ENCODE measurements at regions not wholly inside any gene's neighbourhood (a gene's known extent, or its start where the extent isn't known, plus 50 kb on each side); places are given as distances from the start of the nearest gene placed in this dataset.

DNA sequence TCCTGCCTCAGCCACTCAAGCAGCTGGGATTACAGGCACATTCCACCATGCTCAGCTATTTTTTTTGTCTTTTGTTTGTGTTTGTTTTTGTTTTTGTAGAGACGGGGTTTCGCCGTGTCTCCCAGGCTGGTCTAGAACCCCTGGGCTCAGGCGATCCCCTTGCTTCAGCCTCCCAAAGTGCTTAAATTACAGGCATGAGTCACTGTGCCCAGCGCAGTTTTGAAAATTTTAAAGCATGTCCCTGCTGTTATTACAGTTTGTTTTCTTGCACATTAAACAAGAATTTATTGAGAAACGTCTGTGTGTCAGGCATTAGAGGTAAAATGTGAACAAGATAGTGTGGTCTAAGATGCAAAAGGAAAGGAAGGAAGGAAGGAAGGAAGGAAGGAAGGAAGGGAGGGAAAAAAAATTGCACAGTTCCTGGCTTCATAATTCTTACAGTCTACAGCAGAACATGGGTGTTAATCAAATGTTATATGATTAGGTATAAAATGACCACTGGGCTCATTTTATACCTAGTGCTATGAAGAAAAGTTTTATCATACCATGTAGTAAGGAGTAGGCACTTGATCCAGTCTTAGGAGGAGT lies 205.4 kb downstream of the SNX18 start:
- no peak overlapping the region for H3K4me2 ChIP-seq
- CTCF ChIA-PET, result no interaction called here
- intact Hi-C loops (cut with micrococcal nuclease; ENCODE audit: unreplicated experiment), result no loop called here

DNA sequence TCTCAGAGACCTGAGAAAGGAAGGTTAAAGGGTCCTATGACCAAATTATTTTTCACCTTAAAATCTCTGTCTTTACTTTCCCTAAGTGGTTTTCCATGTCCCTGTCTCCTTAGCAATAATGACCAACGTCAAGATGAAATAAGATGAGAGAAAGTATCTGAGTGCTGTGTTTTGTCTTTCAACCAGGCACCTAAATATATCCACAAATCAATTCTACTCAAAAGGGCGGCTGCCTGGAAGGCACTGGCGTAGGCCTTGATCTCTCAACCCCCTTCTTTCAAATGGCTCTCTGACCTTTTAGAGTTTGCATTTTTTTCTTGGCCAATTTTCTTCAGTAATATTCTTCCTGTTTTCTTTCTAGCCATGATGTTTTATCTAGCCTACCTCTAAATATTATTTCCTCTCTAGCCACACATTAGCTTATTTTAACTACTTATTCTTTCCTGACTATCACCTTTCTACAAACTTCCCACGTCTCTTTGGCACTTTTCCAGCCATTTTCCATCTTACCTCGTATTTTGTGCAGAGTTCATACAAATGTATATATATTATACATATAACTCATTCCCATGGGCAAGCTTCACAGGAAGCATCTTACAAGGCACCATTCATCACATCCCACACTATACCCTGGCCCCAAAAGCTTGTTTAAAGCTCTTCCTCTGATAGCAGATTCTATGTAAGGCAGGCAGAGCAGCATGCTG lies 204.5 kb downstream of the SNX18 start:
- Histone ChIP-seq H3K4me1 (replicated peaks; ENCODE audit: insufficient read depth) (peaks cover 10% of the 10 kb centered on the region), H3K4me3 (no peak overlapping the region), H2AFZ (no peak overlapping the region), H3K9me2 (ENCODE audit: insufficient read depth) (no peaks in the 10 kb centered on the region), H3K27ac (no peak overlapping the region), H3K79me2 (ENCODE audit: low read depth) (no peaks in the 10 kb centered on the region), H3K27me3 (ENCODE audit: insufficient read depth, low read depth) (no peaks in the 10 kb centered on the region), H3K36me3 (ENCODE audit: low read depth) (no peaks in the 10 kb centered on the region), H3K9me3 (ENCODE audit: insufficient read depth, low read depth) (no peaks in the 10 kb centered on the region), H3F3A (ENCODE audit: insufficient read depth, low read depth) (no peaks in the 10 kb centered on the region), H4K20me1 (ENCODE audit: insufficient read depth) (no peaks in the 10 kb centered on the region), H3K4me2 (no peak overlapping the region)
- CTCF ChIA-PET, result no interaction called here
- TF ChIP-seq, protein P1, sequence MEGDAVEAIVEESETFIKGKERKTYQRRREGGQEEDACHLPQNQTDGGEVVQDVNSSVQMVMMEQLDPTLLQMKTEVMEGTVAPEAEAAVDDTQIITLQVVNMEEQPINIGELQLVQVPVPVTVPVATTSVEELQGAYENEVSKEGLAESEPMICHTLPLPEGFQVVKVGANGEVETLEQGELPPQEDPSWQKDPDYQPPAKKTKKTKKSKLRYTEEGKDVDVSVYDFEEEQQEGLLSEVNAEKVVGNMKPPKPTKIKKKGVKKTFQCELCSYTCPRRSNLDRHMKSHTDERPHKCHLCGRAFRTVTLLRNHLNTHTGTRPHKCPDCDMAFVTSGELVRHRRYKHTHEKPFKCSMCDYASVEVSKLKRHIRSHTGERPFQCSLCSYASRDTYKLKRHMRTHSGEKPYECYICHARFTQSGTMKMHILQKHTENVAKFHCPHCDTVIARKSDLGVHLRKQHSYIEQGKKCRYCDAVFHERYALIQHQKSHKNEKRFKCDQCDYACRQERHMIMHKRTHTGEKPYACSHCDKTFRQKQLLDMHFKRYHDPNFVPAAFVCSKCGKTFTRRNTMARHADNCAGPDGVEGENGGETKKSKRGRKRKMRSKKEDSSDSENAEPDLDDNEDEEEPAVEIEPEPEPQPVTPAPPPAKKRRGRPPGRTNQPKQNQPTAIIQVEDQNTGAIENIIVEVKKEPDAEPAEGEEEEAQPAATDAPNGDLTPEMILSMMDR (conservative IDR thresholded peaks at IDR 0.05), result no peak
- no peak for TF ChIP-seq EZH2 (IDR thresholded peaks at IDR 0.05; ENCODE audit: low read depth)
- intact Hi-C loops (cut with micrococcal nuclease; ENCODE audit: unreplicated experiment), result no loop called here
- BruUV-seq (replicated peaks), result no TSS peak
- DNase-seq, result no peak
- POLR2A ChIA-PET (ENCODE audit: unreplicated experiment), result no interaction called here

More for the DNA sequence above, 205.4 kb downstream of the SNX18 start:
- no peaks in the 10 kb centered on the region for H4K20me1 ChIP-seq (ENCODE audit: insufficient read depth)
- H3K4me1 ChIP-seq (replicated peaks; ENCODE audit: insufficient read depth), result peaks cover 10% of the 10 kb centered on the region
- no peaks in the 10 kb centered on the region for H3F3A ChIP-seq (ENCODE audit: insufficient read depth, low read depth)
- no peak for DNase-seq
- H3K36me3 ChIP-seq (ENCODE audit: low read depth), result no peaks in the 10 kb centered on the region
- BruUV-seq (replicated peaks), result no TSS peak
- H3K79me2 ChIP-seq (ENCODE audit: low read depth), result no peaks in the 10 kb centered on the region
- H3K27me3 ChIP-seq (ENCODE audit: insufficient read depth, low read depth), result no peaks in the 10 kb centered on the region
- POLR2A ChIA-PET (ENCODE audit: unreplicated experiment), result no interaction called here
- no peak overlapping the region for H2AFZ ChIP-seq
- no peaks in the 10 kb centered on the region for H3K9me3 ChIP-seq (ENCODE audit: insufficient read depth, low read depth)
- TF ChIP-seq, protein P1 (conservative IDR thresholded peaks at IDR 0.05), result no peak
- TF ChIP-seq EZH2 (IDR thresholded peaks at IDR 0.05; ENCODE audit: low read depth), result no peak
- no peak overlapping the region for H3K27ac ChIP-seq
- H3K4me3 ChIP-seq, result no peak overlapping the region
- H3K9me2 ChIP-seq (ENCODE audit: insufficient read depth), result no peaks in the 10 kb centered on the region

DNA sequence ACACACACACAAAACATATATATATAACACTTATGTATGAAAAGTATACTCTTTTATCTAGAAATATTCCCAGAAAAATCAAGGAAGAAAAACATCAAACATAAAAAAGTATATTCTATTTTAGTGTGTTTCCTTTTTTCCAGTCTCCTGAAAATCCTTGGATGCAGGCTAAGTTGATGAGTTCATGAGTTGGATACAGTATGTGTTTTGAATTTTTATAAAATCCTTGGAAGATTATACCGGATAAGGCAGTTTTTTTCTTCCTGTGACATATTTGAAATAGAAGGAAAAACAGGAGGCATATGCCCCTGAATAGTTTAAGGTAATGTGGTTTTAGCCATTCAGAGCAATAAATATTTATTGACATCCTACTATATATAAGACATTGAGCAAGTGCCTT lies 203.6 kb downstream of the SNX18 start:
- POLR2A ChIA-PET (ENCODE audit: unreplicated experiment), result no interaction called here
- H3K9me3 ChIP-seq (ENCODE audit: insufficient read depth, low read depth), result no peaks in the 10 kb centered on the region
- DNase-seq, result no peak
- no peaks in the 10 kb centered on the region for H3K27me3 ChIP-seq (ENCODE audit: insufficient read depth, low read depth)
- no peak overlapping the region for H3K4me2 ChIP-seq
- no TSS peak for BruUV-seq (replicated peaks)
- no peak overlapping the region for H3K4me3 ChIP-seq
- peaks cover 8% of the 10 kb centered on the region for H3K4me1 ChIP-seq (replicated peaks; ENCODE audit: insufficient read depth)
- intact Hi-C loops (cut with micrococcal nuclease; ENCODE audit: unreplicated experiment), result no loop called here
- no peak overlapping the region for H3K27ac ChIP-seq
- H2AFZ ChIP-seq, result no peak overlapping the region
- no peaks in the 10 kb centered on the region for H4K20me1 ChIP-seq (ENCODE audit: insufficient read depth)
- no peaks in the 10 kb centered on the region for H3K79me2 ChIP-seq (ENCODE audit: low read depth)
- H3K9me2 ChIP-seq (ENCODE audit: insufficient read depth), result no peaks in the 10 kb centered on the region
- H3F3A ChIP-seq (ENCODE audit: insufficient read depth, low read depth), result no peaks in the 10 kb centered on the region
- H3K36me3 ChIP-seq (ENCODE audit: low read depth), result no peaks in the 10 kb centered on the region
- TF ChIP-seq, protein P1 (conservative IDR thresholded peaks at IDR 0.05), result no peak
- TF ChIP-seq EZH2 (IDR thresholded peaks at IDR 0.05; ENCODE audit: low read depth), result no peak
- CTCF ChIA-PET, result no interaction called here

Data from PC-9 (cell line).